ENCODE measurements at regions not wholly inside any gene's neighbourhood (a gene's known extent, or its start where the extent isn't known, plus 50 kb on each side); places are given as distances from the start of the nearest gene placed in this dataset.

DNA sequence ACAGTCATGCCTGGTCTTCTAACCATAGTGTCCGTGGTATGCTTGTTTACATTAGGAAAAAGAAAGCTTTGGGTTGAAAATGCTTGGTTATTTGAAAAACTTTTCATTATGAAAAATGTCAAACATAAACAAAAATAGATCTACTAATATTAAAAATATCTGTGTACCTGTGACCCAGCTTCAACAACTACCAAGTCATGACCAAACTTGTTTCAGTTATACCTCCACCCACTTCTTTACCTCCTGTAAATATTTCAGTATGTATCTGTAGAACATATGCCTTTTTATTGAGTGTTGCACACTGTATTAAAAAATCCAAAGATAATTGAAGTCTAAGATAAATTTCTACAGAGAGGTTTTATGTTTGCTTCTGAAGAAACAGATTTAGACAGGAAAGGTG lies 153.7 kb upstream of the GYPA start:
- no peak overlapping the region for H4K8ac ChIP-seq (ENCODE audit: low read depth in 2 of 2, low read length in 2 of 2)
- no peak overlapping the region for H3K4me2 ChIP-seq (ENCODE audit: low read depth, low read length)
- in situ Hi-C loops (cut with MboI; ENCODE audit: low sequenced_read_pairs) (no loop called here), dilution Hi-C loops (cut with HindIII; ENCODE audit: low sequenced_read_pairs, unreplicated experiment) (no loop called here), intact Hi-C loops (cut with micrococcal nuclease) (no loop called here)
- no peak for DNase-seq
- no peak overlapping the region for H2AFZ ChIP-seq (replicated peaks; ENCODE audit: low read length, poor library complexity)
- no peak overlapping the region for H4K91ac ChIP-seq (ENCODE audit: insufficient read depth, low read depth, low read length)
- H2AK9ac ChIP-seq (replicated peaks; ENCODE audit: low read depth, low read length, poor library complexity): no peak overlapping the region
- no peak overlapping the region for H2BK20ac ChIP-seq (ENCODE audit: low read depth, low read length)
- H4K5ac ChIP-seq (ENCODE audit: low read depth, low read length): no peak overlapping the region
- no peak overlapping the region for H2BK120ac ChIP-seq (ENCODE audit: low read depth, low read length)
- no peaks in the 10 kb centered on the region for H3K79me1 ChIP-seq (ENCODE audit: low read depth in 1 of 2, low read length in 2 of 2)
- H3K27ac ChIP-seq (ENCODE audit: insufficient read depth, low read length): no peak overlapping the region
- BruUV-seq (replicated peaks): no TSS peak
- TF ChIP-seq NFE2L2 (IDR thresholded peaks at IDR 0.05; ENCODE audit: low read depth, low read length): no peak
- TF ChIP-seq POLR2A (IDR thresholded peaks at IDR 0.05; ENCODE audit: low read depth, low read length): no peak
- no peak for TF ChIP-seq MAZ (IDR thresholded peaks at IDR 0.05; ENCODE audit: borderline replicate concordance, low read depth, low read length)
- TF ChIP-seq CEBPB (IDR thresholded peaks at IDR 0.05; ENCODE audit: low read depth, low read length): no peak
- TF ChIP-seq, protein P1, sequence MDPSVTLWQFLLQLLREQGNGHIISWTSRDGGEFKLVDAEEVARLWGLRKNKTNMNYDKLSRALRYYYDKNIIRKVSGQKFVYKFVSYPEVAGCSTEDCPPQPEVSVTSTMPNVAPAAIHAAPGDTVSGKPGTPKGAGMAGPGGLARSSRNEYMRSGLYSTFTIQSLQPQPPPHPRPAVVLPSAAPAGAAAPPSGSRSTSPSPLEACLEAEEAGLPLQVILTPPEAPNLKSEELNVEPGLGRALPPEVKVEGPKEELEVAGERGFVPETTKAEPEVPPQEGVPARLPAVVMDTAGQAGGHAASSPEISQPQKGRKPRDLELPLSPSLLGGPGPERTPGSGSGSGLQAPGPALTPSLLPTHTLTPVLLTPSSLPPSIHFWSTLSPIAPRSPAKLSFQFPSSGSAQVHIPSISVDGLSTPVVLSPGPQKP (IDR thresholded peaks at IDR 0.05; ENCODE audit: borderline replicate concordance, low read depth, low read length): no peak
- TF ChIP-seq SMC3 (IDR thresholded peaks at IDR 0.05; ENCODE audit: low read depth, low read length): no peak
- TF ChIP-seq MAFK (IDR thresholded peaks at IDR 0.05; ENCODE audit: low read depth, low read length): no peak
- no peak for TF ChIP-seq CHD1 (IDR thresholded peaks at IDR 0.05; ENCODE audit: low read depth, low read length)
- TF ChIP-seq, protein P2, sequence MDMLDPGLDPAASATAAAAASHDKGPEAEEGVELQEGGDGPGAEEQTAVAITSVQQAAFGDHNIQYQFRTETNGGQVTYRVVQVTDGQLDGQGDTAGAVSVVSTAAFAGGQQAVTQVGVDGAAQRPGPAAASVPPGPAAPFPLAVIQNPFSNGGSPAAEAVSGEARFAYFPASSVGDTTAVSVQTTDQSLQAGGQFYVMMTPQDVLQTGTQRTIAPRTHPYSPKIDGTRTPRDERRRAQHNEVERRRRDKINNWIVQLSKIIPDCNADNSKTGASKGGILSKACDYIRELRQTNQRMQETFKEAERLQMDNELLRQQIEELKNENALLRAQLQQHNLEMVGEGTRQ (IDR thresholded peaks at IDR 0.05; ENCODE audit: low read depth, low read length): no peak
- TF ChIP-seq MXI1 (IDR thresholded peaks at IDR 0.05; ENCODE audit: borderline replicate concordance, low read depth, low read length): no peak
- no peaks in the 10 kb centered on the region for H3K9me3 ChIP-seq (ENCODE audit: control insufficient read depth, insufficient read depth, low read length)
- ChIA-PET CTCF (interaction anchor here (0.6 kb wide), 1 partner anchor 676 kb away, joined by 3 read pairs; no protein-coding TSS in a partner anchor), POLR2A (ENCODE audit: unreplicated experiment) (no interaction called here)
- no peak overlapping the region for H3K4ac ChIP-seq (ENCODE audit: low read depth, low read length)
- H4K20me1 ChIP-seq (ENCODE audit: insufficient read depth, low read length): no peaks in the 10 kb centered on the region
- no peak for ATAC-seq (ENCODE audit: low read depth)
- H3K36me3 ChIP-seq (ENCODE audit: control insufficient read depth, insufficient read depth, low read length): no peaks in the 10 kb centered on the region
- H3K23ac ChIP-seq (ENCODE audit: low read depth, low read length): no peak overlapping the region
- H2BK5ac ChIP-seq (ENCODE audit: low read depth, low read length, poor library complexity, severe bottlenecking): no peak overlapping the region
- no peaks in the 10 kb centered on the region for H3K4me1 ChIP-seq (ENCODE audit: control insufficient read depth, insufficient read depth, low read length)
- no peak overlapping the region for H2AK5ac ChIP-seq (ENCODE audit: low read depth, low read length)
- no peaks in the 10 kb centered on the region for H3K9me1 ChIP-seq (ENCODE audit: insufficient read depth, low read length)
- no peak overlapping the region for H3K14ac ChIP-seq (replicated peaks; ENCODE audit: low read depth, low read length)
- no peak overlapping the region for H3K4me3 ChIP-seq (ENCODE audit: insufficient read depth, low read depth, low read length)
- WGBS, 2 experiments (ENCODE audit: extremely low coverage in 2 of 2, insufficient read length in 1 of 2): no CpG with 5 or more reads among the region's 1 CpG
- no peak overlapping the region for H3K56ac ChIP-seq (ENCODE audit: extremely low read depth, insufficient read depth, low read length)
- H3K18ac ChIP-seq (ENCODE audit: low read depth, low read length): no peak overlapping the region
- no peaks in the 10 kb centered on the region for H3K27me3 ChIP-seq (ENCODE audit: control insufficient read depth, insufficient read depth, low read length)
- H2BK15ac ChIP-seq (ENCODE audit: low read depth, low read length): no peak overlapping the region
- no peak overlapping the region for H3K9ac ChIP-seq (ENCODE audit: low read depth, low read length)
